NCI-H524 treated with DMSO at 0.1 percent for 48 hours (cell line): ENCODE measurements at regions not wholly inside any gene's neighbourhood (a gene's known extent, or its start where the extent isn't known, plus 50 kb on each side); places are given as distances from the start of the nearest gene placed in this dataset.
"Not testable (repeated sequence)": the region's sequence is repeated elsewhere in the genome, so short reads cannot be mapped to it uniquely, and the experiment has no call there.

Source experiments
- DNase-seq: peaks from one replicate; lab custom pipeline; 2025; lab: John Stamatoyannopoulos, UW

- DNase-seq, result no peak
These were observed 85.2 kb upstream of the NCOR2 start for GRCh38 chr12:124652661-124653060.

GRCh38 chr12:124651516-124652273 is 84.3 kb upstream of the NCOR2 start:
- peak; percentile 23 for DNase-seq

- DNase-seq, result no peak
These were observed 83.5 kb upstream of the NCOR2 start for GRCh38 chr12:124650912-124651311.

GRCh38 chr12:124648710-124649384 is 81.4 kb upstream of the NCOR2 start:
- no peak for DNase-seq

GRCh38 chr12:124647316-124647715 is 79.9 kb upstream of the NCOR2 start:
- DNase-seq, result no peak

- no peak for DNase-seq
These were observed 79.2 kb upstream of the NCOR2 start for GRCh38 chr12:124646385-124647230.

- no peak for DNase-seq
These were observed 78.3 kb upstream of the NCOR2 start for GRCh38 chr12:124645530-124646244.

GRCh38 chr12:124643768-124644167 is 76.4 kb upstream of the NCOR2 start:
- DNase-seq, result not testable (repeated sequence)

GRCh38 chr12:124642105-124642504 is 74.7 kb upstream of the NCOR2 start:
- DNase-seq, result no peak

GRCh38 chr12:124641591-124641990 is 74.2 kb upstream of the NCOR2 start:
- no peak for DNase-seq

- no peak for DNase-seq
These were observed 72.6 kb upstream of the NCOR2 start for GRCh38 chr12:124640056-124640455.

- DNase-seq, result no peak
These were observed 71.9 kb upstream of the NCOR2 start for GRCh38 chr12:124639122-124639806.

- DNase-seq, result no peak
These were observed 70.2 kb upstream of the NCOR2 start for GRCh38 chr12:124637581-124637981.

GRCh38 chr12:124637163-124637562 is 69.8 kb upstream of the NCOR2 start:
- no peak for DNase-seq

- DNase-seq, result peak; percentile 31
These were observed 68.9 kb upstream of the NCOR2 start for GRCh38 chr12:124636138-124636978.

- DNase-seq, result no peak
These were observed 67.9 kb upstream of the NCOR2 start for GRCh38 chr12:124635316-124635715.

- peak; percentile 84 for DNase-seq
These were observed 66.3 kb upstream of the NCOR2 start for GRCh38 chr12:124633365-124634362.

GRCh38 chr12:124632519-124632984 is 65.1 kb upstream of the NCOR2 start:
- peak; percentile 10 for DNase-seq

GRCh38 chr12:124631681-124632256 is 64.4 kb upstream of the NCOR2 start:
- no peak for DNase-seq
